Fibroblast of lung (primary cell): ENCODE measurements at regions not wholly inside any gene's neighbourhood (a gene's known extent, or its start where the extent isn't known, plus 50 kb on each side); places are given as distances from the start of the nearest gene placed in this dataset.

ENCODE experiments used
- DNase-seq, 2 donors: peaks; one replicate each; pipeline versions ENCODE4 v3.0.0 to v3.0.0-alpha.2; 2010; ENCODE audit warnings: low read depth in 2 of 2
- H2AFZ ChIP-seq: 2 replicates; pipeline ENCODE4 v1.5.1; 2012; ENCODE audit warnings: low read length, control low read depth, inconsistent platforms
- H3K27ac ChIP-seq: 2 replicates; pipeline ENCODE4 v1.5.1; 2011; ENCODE audit warnings: low read length, control low read depth; ENCODE audit not compliant: insufficient read depth
- H3K27me3 ChIP-seq: 2 replicates; pipeline ENCODE4 v1.5.1; 2011; ENCODE audit warnings: mild to moderate bottlenecking, low read length; ENCODE audit not compliant: control insufficient read depth, insufficient read depth
- H3K36me3 ChIP-seq: 2 replicates; pipeline ENCODE4 v1.5.1; 2011; ENCODE audit warnings: low read length; ENCODE audit not compliant: control insufficient read depth, insufficient read depth
- H3K4me1 ChIP-seq: 2 replicates; pipeline ENCODE4 v1.5.1; 2011; ENCODE audit warnings: low read length; ENCODE audit not compliant: control insufficient read depth, insufficient read depth; ENCODE audit errors: extremely low read depth
- H3K4me2 ChIP-seq: 2 replicates; pipeline ENCODE4 v1.5.1; 2011; ENCODE audit warnings: low read length, control low read depth; ENCODE audit not compliant: insufficient read depth; ENCODE audit errors: extremely low read depth
- H3K4me3 ChIP-seq, 4 experiments: fragments of 200-600 bp in 1 of 4; sonication (generic) in 1 of 4; replicated peaks in 1 of 4; 2 replicates each; pipeline ENCODE4 v1.5.1; 2011 to 2016; ENCODE audit warnings: low read length in 4 of 4, low read depth in 3 of 4, mild to moderate bottlenecking in 3 of 4, control low read depth in 2 of 4, inconsistent platforms in 1 of 4, mixed read lengths in 1 of 4; ENCODE audit not compliant: insufficient read depth in 1 of 4; ENCODE audit errors: control extremely low read depth in 1 of 4
- H3K79me2 ChIP-seq: 2 replicates; pipeline ENCODE4 v1.5.1; 2012; ENCODE audit warnings: mild to moderate bottlenecking, low read length, inconsistent platforms; ENCODE audit not compliant: control insufficient read depth, insufficient read depth
- H3K9ac ChIP-seq: 2 replicates; pipeline ENCODE4 v1.5.1; 2011; ENCODE audit warnings: mild to moderate bottlenecking, low read length, control low read depth; ENCODE audit not compliant: insufficient read depth
- H3K9me3 ChIP-seq: 2 replicates; pipeline ENCODE4 v1.5.1; 2012; ENCODE audit warnings: low read depth, low read length; ENCODE audit not compliant: control insufficient read depth, insufficient read depth
- H4K20me1 ChIP-seq: 2 replicates; pipeline ENCODE4 v1.5.1; 2011; ENCODE audit warnings: low read length; ENCODE audit not compliant: control insufficient read depth, insufficient read depth; ENCODE audit errors: extremely low read depth
- CTCF ChIP-seq, 2 donors: IDR thresholded peaks in 1 of 2; conservative IDR thresholded peaks in 1 of 2; 1 replicate in 1 of 2; 2 replicates in 1 of 2; pipeline ENCODE4 v1.5.1; 2011 to 2012; ENCODE audit warnings: low read length in 2 of 2, control low read depth in 1 of 2, inconsistent platforms in 1 of 2, low read depth in 1 of 2, mild to moderate bottlenecking in 1 of 2
- EZH2 ChIP-seq: IDR thresholded peaks from 2 replicates; pipeline ENCODE4 v1.5.1; 2012; ENCODE audit warnings: low read length, control low read depth, mild to moderate bottlenecking; ENCODE audit errors: missing control alignments

- H3K27ac ChIP-seq, result no peak overlapping the region
- no peak overlapping the region for H2AFZ ChIP-seq
- TF ChIP-seq CTCF (conservative IDR thresholded peaks at IDR 0.05 in 1 of 2, IDR thresholded peaks at IDR 0.05 in 1 of 2; ENCODE audit: low read depth in 1 of 2, low read length in 2 of 2) (no peak), EZH2 (no peak)
Observed at GRCh38 chr16:85423631-85424030, 189.5 kb upstream of the GSE1 start.

DNA sequence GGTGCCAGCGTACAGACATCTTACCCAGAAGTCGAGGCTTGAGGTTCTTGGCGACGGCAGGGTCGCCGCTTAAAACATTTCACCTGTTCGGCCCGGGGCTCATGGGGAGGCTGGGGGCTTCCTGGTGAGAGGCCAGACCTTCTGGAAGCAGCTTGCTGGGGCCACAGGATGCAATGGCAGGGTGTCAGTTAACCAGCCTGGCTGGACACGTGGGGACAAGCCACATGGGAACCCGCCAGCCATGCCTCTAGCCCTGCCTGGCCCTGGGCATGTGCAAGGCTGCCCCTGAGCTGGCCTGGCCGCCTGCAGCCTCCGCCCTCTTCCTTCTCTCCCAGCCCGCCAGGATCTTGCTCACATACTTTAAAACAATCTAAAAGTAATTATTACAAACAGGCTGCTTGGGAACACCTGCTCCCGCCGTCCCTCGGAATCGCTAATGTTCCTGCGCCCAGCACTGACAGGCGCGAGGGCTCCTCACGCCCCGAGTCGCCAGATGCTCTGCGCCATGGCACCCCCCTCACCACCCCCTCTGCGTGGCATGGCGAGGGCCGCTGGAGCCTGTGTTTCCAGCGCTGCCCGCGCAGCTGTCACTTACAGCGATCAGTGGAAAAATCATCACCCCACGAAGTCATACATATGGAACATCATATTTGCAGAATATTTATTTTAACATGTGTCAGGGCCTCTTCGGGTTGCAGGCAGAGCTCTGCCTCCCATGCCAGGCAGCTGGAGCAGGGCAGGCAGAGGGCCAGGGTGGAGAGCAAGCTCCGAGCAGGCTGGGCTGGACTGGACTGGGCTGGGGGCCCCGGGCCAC, 188.7 kb upstream of the GSE1 start:
- Histone ChIP-seq H4K20me1 (no peaks in the 10 kb centered on the region), H2AFZ (no peak overlapping the region), H3K9me3 (no peaks in the 10 kb centered on the region), H3K4me2 (no peak overlapping the region), H3K4me3 (no peak overlapping the region), H3K27me3 (no peaks in the 10 kb centered on the region), H3K79me2 (no peaks in the 10 kb centered on the region), H3K36me3 (no peaks in the 10 kb centered on the region), H3K9ac (no peak overlapping the region), H3K27ac (no peak overlapping the region), H3K4me1 (no peaks in the 10 kb centered on the region)
- TF ChIP-seq EZH2 (no peak), CTCF (conservative IDR thresholded peaks at IDR 0.05 in 1 of 2, IDR thresholded peaks at IDR 0.05 in 1 of 2; ENCODE audit: low read depth in 1 of 2, low read length in 2 of 2) (no peak)
- DNase-seq, result no peak

More at GRCh38 chr16:85423631-85424030, 189.5 kb upstream of the GSE1 start:
- H3K27me3 ChIP-seq, result no peaks in the 10 kb centered on the region
- H3K79me2 ChIP-seq, result no peaks in the 10 kb centered on the region
- H3K9ac ChIP-seq, result no peak overlapping the region
- no peaks in the 10 kb centered on the region for H3K4me1 ChIP-seq
- no peak overlapping the region for H3K4me2 ChIP-seq
- no peak overlapping the region for H3K4me3 ChIP-seq
- no peaks in the 10 kb centered on the region for H4K20me1 ChIP-seq
- no peaks in the 10 kb centered on the region for H3K36me3 ChIP-seq
- DNase-seq, result no peak
- H3K9me3 ChIP-seq, result no peaks in the 10 kb centered on the region

GRCh38 chr16:85425074-85425662, 188.0 kb upstream of the GSE1 start:
- Histone ChIP-seq H3K4me1 (no peaks in the 10 kb centered on the region), H3K4me2 (no peak overlapping the region), H3K27ac (no peak overlapping the region), H3K4me3 (no peak overlapping the region), H2AFZ (no peak overlapping the region), H3K36me3 (no peaks in the 10 kb centered on the region), H3K9me3 (no peaks in the 10 kb centered on the region), H4K20me1 (no peaks in the 10 kb centered on the region), H3K79me2 (no peaks in the 10 kb centered on the region), H3K9ac (no peak overlapping the region), H3K27me3 (no peaks in the 10 kb centered on the region)
- no peak for TF ChIP-seq EZH2
- DNase-seq, result no peak
